ENCODE measurements at regions not wholly inside any gene's neighbourhood (a gene's known extent, or its start where the extent isn't known, plus 50 kb on each side); places are given as distances from the start of the nearest gene placed in this dataset.

DNA sequence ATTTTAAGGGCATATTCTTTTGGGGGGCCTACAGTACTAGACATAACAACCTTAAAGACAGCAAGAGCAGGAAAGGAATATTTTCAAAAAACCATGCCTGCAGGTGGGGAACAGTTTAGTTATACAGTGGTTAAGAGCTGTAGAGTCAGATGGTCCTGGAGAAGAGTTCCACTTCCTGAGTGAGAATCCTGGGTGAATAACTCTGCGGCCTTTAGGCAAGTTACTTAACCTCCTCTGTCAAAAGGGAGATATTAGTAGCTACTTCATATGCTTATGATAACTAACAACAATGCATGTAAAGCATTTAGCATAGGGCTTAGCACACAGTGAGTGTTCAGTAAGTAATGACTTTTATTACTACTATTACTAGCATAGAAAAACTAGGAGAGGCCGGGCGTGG is 119.2 kb upstream of the TAB2 start:
- no peaks in the 10 kb centered on the region for H4K20me1 ChIP-seq (ENCODE audit: insufficient read depth, low read length)
- H3K4me3 ChIP-seq (ENCODE audit: low read depth, low read length, poor library complexity, severe bottlenecking), result no peak overlapping the region
- no peaks in the 10 kb centered on the region for H3K79me2 ChIP-seq (ENCODE audit: insufficient read depth, low read length)
- no peaks in the 10 kb centered on the region for H3K9me3 ChIP-seq (ENCODE audit: low read length)
- H3K27me3 ChIP-seq (ENCODE audit: insufficient read depth, low read length), result no peaks in the 10 kb centered on the region
- H3F3A ChIP-seq (ENCODE audit: insufficient read depth, low read length), result no peaks in the 10 kb centered on the region
- no peaks in the 10 kb centered on the region for H3K4me1 ChIP-seq (ENCODE audit: insufficient read depth, low read length, severe bottlenecking)
- no peaks in the 10 kb centered on the region for H3K9me2 ChIP-seq (ENCODE audit: low read depth, low read length)
- no peak for TF ChIP-seq EZH2 (IDR thresholded peaks at IDR 0.05; ENCODE audit: borderline replicate concordance, low read length)
- TF ChIP-seq, protein P1, sequence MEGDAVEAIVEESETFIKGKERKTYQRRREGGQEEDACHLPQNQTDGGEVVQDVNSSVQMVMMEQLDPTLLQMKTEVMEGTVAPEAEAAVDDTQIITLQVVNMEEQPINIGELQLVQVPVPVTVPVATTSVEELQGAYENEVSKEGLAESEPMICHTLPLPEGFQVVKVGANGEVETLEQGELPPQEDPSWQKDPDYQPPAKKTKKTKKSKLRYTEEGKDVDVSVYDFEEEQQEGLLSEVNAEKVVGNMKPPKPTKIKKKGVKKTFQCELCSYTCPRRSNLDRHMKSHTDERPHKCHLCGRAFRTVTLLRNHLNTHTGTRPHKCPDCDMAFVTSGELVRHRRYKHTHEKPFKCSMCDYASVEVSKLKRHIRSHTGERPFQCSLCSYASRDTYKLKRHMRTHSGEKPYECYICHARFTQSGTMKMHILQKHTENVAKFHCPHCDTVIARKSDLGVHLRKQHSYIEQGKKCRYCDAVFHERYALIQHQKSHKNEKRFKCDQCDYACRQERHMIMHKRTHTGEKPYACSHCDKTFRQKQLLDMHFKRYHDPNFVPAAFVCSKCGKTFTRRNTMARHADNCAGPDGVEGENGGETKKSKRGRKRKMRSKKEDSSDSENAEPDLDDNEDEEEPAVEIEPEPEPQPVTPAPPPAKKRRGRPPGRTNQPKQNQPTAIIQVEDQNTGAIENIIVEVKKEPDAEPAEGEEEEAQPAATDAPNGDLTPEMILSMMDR (IDR thresholded peaks at IDR 0.05; ENCODE audit: low read length), result no peak
- H2AFZ ChIP-seq (ENCODE audit: low read length), result no peak overlapping the region
- H3K9ac ChIP-seq (ENCODE audit: low read length), result no peak overlapping the region
- no peak overlapping the region for H3K4me2 ChIP-seq (ENCODE audit: low read length)
- no peaks in the 10 kb centered on the region for H3K36me3 ChIP-seq (ENCODE audit: insufficient read depth, low read length)
- no peak overlapping the region for H3K27ac ChIP-seq (ENCODE audit: low read depth, low read length, poor library complexity, severe bottlenecking)

DNA sequence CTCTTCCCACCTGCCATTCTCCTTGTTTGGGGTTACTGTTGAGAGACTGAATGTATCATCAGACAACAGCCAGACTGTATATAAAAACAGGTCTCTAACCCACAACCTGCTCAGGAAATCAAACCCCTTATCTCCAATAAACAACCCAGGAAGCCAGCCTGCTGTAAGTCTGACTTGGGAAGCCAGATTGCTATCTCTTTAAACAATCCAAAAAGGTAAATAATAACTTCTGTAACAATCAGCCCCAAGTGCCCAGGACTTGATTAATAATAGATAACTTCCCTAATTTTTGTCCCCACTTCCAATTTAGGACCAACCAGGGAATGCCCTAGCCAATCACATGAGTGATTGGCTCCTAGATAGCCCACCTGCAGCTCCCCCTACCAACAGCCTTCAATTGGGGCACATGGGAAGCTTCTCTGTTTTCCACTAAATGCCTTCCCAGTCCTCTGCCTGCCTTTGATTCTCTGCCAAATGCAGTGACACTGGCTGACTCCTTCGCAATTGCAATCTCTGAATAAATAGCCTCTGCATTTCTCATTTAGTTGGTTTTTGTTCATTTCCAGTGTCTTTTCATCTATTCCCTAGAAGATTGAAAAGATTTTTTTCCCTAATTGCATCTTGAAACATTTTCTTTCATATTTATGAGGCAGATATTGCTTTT is 117.1 kb upstream of the TAB2 start:
- Histone ChIP-seq H3K9me2 (ENCODE audit: low read depth, low read length) (no peaks in the 10 kb centered on the region), H3K36me3 (ENCODE audit: insufficient read depth, low read length) (no peaks in the 10 kb centered on the region), H3K9me3 (ENCODE audit: low read length) (no peaks in the 10 kb centered on the region), H3K9ac (ENCODE audit: low read length) (no peak overlapping the region), H3K27ac (ENCODE audit: low read depth, low read length, poor library complexity, severe bottlenecking) (no peak overlapping the region), H3K79me2 (ENCODE audit: insufficient read depth, low read length) (no peaks in the 10 kb centered on the region), H4K20me1 (ENCODE audit: insufficient read depth, low read length) (no peaks in the 10 kb centered on the region), H3K27me3 (ENCODE audit: insufficient read depth, low read length) (no peaks in the 10 kb centered on the region), H3K4me2 (ENCODE audit: low read length) (no peak overlapping the region), H2AFZ (ENCODE audit: low read length) (no peak overlapping the region), H3F3A (ENCODE audit: insufficient read depth, low read length) (no peaks in the 10 kb centered on the region), H3K4me1 (ENCODE audit: insufficient read depth, low read length, severe bottlenecking) (no peaks in the 10 kb centered on the region), H3K4me3 (ENCODE audit: low read depth, low read length, poor library complexity, severe bottlenecking) (no peak overlapping the region)
- TF ChIP-seq, protein P1 (IDR thresholded peaks at IDR 0.05; ENCODE audit: low read length), result no peak
- TF ChIP-seq EZH2 (IDR thresholded peaks at IDR 0.05; ENCODE audit: borderline replicate concordance, low read length), result no peak

DNA sequence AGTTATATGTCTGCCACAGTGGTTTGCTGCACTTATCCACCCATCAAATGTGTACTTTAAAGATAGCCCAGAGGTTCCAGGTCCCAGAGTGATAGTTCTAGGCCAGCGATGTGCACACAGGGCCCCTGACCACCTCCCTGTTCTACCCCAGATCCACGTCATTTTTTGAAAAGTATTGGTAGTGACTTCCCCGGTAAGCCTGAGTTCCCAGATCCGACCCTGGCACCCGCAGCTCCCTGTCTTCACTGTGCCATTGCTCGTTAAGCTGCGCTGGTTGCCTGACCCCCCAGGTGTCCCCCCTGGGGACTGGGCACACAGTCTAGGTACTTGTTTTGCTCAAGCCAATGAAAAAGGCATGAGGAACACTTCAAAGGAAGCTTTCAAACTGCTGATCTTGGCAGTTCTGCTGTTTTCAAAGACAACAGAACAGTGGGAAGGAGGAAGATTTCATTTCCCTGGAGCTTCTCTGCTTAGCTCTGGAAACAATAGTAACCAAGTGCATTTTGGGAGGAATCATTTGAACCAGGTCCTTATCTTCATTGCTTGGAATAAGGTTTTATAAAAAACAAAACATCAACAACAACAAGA is 116.3 kb upstream of the TAB2 start:
- Histone ChIP-seq H3K4me2 (ENCODE audit: low read length) (no peak overlapping the region), H3K36me3 (ENCODE audit: insufficient read depth, low read length) (no peaks in the 10 kb centered on the region), H3K9me3 (ENCODE audit: low read length) (no peaks in the 10 kb centered on the region), H3K9me2 (ENCODE audit: low read depth, low read length) (no peaks in the 10 kb centered on the region), H3K27me3 (ENCODE audit: insufficient read depth, low read length) (no peaks in the 10 kb centered on the region), H3K9ac (ENCODE audit: low read length) (no peak overlapping the region), H2AFZ (ENCODE audit: low read length) (no peak overlapping the region), H3K27ac (ENCODE audit: low read depth, low read length, poor library complexity, severe bottlenecking) (no peak overlapping the region), H3K79me2 (ENCODE audit: insufficient read depth, low read length) (no peaks in the 10 kb centered on the region), H3K4me3 (ENCODE audit: low read depth, low read length, poor library complexity, severe bottlenecking) (no peak overlapping the region), H3F3A (ENCODE audit: insufficient read depth, low read length) (no peaks in the 10 kb centered on the region), H4K20me1 (ENCODE audit: insufficient read depth, low read length) (no peaks in the 10 kb centered on the region), H3K4me1 (ENCODE audit: insufficient read depth, low read length, severe bottlenecking) (no peaks in the 10 kb centered on the region)
- no peak for TF ChIP-seq EZH2 (IDR thresholded peaks at IDR 0.05; ENCODE audit: borderline replicate concordance, low read length)
- TF ChIP-seq, protein P1 (IDR thresholded peaks at IDR 0.05; ENCODE audit: low read length), result no peak
